NCI-H226 (cell line): ENCODE measurements at regions not wholly inside any gene's neighbourhood (a gene's known extent, or its start where the extent isn't known, plus 50 kb on each side); places are given as distances from the start of the nearest gene placed in this dataset.
"Not testable (repeated sequence)": the region's sequence is repeated elsewhere in the genome, so short reads cannot be mapped to it uniquely, and the experiment has no call there.

Experiments used
- DNase-seq: peaks from one replicate; pipeline ENCODE4 v3.0.0-alpha.2; 2015

DNA sequence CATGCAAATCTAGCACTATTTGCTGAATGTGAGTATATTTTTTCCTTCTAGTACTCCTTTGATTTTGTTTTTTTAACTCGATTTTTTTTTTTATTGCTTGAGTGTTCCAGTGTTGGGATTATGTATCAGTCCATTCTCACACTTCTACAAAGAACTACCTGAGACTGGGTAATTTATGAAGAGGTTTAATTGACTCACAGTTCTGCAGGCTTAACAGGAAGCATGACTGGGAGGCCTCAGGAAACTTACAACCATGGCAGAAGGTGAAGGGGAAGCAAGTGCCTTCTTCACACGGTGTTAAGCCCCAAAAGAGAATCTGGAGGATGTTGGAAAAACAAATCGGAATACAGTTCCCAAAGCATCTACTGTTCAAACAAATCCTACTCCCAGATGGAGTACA is 69.1 kb downstream of the ZNF518B start:
- DNase-seq: not testable (repeated sequence)

DNA sequence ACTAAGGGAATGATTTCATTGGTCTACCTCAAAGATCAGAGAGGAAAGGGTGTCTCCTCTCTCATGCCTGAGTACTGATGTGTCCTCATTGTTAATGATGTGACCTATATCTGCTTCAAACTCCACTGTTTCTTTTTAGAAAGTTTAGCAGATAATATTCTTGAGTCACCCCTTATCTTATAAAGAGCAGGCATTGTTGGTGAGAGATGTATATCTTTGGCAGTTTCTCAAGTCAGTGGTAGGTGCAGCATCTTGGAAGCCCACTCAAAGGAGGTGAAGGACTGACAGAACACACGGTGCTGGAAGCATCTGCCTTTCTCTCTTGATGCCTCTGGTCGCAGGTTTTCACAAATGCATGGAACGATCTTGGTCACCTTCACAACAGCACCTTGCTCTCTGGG is 71.2 kb downstream of the ZNF518B start:
- DNase-seq: no peak

DNA sequence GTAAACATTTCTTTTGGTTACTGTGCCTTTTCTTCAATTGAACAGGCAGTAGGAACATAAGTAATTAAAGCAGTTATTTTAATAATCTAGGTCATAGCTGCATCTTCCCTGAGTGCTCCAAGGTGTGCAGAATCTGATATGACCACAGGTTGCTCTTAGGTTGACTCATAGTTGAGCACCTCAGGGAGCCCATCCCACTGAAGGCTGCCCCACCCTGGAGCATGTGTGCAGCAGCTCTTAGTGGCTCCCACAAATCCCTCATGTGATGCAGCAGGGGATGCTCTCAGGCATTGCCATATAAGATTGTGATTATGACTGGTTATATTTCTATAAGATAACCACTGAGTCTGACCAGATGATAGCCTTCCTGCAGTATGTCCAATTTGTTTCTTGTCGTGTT is 72.3 kb downstream of the ZNF518B start:
- no peak for DNase-seq

DNA sequence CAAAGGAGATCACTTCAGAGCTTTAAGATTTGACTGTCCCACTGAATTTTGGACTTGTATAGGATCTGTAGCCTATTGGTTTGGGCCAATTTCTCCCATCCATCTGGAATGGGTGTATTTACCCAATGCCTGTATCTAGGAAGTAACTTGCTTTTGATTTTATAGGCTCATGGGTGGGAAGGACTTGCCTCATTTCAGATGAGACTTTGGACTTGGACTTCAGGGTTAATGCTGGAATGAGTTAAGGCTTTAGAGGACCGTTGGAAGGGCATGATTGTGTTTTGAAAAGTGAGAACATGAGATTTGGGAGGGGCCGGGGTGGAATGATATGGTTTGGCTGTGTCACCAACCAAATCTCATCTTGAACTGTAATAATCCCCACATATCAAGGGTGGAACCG is 73.8 kb downstream of the ZNF518B start:
- DNase-seq: no peak

DNA sequence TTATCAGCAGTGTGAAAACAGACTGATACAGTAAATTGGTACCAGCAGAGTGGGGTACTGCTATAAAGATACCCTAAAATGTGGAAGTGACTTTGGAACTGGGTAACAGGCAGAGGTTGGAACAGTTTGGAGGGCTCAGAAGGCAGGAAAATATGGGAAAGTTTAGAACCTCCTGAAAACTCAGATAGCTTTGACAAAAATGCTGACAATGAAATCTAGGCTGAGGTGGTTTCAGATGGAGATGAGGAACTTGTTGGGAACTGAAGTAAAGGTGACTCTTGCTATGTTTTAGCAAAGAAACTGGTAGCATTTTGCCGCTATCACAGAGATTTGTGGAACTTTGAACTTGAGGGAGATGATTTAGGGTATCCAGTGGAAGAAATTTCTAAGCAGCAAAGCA is 75.1 kb downstream of the ZNF518B start:
- DNase-seq: not testable (repeated sequence)

DNA sequence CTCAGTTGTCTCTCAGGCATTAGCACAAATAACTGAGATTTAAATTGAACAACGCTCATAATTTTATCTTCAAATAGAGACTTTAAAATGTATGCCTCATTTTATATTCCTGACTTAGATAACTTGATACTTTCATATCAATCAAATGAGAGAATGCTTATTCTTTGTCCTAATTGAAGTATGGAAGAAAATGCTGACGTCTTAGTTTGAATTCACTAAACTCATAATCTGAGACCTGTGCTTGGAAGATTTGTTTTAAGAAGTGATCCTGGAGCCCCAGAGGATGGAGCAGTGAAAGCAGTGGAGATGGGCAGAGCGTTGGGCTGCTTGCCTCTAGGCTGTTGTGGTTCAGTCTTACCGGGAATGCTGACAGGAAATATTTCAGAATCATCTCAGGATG is 76.1 kb downstream of the ZNF518B start:
- DNase-seq: no peak

DNA sequence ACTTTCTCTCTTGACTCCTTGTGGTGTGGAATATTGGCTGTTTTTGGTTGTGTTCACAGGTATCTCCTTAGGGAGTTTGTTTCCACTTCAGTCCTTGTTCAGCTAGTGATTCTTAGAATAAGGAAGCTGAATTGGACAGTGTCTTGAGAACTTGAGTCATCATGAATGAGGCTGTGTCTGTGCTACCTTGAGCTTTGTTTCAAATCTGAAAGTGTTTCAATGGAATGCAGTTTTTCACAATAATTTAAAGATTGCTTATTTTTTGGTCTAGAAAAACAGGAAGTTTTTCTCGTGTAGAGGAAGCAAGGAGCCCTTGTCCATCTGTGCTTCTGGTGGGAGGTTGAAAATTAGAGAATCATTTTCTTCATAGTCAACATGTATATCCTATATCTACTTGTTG is 76.5 kb downstream of the ZNF518B start:
- no peak for DNase-seq

DNA sequence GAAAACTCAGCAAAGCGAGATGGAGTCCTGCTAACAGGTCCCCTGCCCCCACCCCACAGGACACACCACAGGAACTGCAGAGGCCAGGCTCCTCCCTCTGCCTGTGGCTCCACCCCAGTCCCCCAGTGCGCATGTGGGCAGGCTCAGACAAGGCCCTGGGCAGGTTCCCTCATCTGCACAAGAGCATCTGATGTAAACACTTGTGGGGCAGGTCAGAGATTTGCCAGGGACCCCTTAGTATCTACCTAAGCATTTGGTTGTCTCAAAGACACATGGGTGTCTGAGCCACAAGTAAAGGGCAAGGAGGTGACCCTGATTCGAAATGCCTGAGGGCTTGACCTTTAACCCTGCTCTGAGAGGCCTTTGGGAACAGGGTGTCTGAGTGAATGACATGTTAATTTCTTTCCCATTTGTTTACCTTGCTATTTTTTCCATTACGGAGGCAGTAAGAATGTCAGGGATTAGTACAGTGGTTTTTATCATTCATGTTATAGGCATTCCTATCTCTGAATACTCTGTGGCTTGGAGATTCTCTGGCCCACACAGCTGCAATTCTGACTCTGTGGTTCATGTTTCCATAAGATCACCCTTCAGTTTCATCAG is 85.3 kb downstream of the ZNF518B start:
- DNase-seq: peak; percentile 49

DNA sequence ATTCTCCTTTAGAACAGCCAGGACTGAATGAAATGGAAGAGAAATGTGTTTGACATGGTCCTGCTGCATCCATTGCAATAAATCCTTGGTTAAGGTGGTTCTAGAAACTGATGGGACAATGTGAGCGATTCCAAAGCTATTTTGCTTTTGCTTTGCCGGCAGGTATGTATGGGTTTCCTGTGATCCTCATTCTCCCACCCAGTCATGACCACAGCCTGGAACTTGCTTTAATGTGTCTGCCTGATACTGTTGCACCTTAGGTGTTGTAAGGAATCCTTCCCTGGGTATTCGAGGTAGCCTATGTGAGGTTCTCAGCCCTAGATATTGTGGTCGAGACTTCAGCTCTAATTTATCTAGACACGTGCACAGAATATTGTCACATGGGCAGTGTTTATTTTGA is 86.1 kb downstream of the ZNF518B start:
- no peak for DNase-seq

DNA sequence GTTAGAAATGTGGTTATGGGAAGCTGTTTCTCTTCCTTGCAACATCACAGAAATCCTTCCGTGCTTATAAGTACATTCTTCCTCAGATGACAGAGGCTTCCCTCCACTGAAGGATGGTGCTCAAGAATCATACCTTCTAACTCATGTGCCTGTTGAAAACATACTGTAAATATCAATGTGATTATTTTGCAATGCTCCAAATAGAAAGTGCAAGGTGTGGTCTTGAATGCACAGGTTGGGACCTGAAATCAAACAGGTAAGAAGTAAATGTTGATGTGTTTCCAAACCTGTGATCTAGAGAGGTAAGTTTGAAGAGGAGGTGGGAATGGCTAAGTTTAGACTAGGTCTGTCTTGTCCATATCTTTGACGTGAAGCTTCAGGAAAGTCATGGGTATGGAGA is 87.7 kb downstream of the ZNF518B start:
- DNase-seq: no peak

DNA sequence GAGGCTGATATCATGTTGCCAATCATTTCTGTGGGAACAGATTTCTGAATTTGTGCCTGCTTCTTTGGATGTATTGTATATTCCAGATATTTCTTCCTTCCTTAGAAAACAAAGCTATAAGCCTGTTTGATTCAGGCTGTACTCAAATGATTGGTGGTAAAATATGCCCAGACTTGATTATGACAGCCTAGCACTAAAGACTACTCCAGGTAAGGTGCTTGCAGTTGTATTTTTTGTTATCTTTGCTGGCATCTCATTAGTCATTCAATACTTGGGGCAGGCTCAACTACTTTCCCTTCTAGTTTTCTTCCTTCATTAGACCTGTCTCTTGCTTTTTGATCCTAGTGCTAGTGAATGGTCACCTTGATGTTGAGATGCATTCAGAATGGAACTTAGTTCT is 90.6 kb downstream of the ZNF518B start:
- no peak for DNase-seq

DNA sequence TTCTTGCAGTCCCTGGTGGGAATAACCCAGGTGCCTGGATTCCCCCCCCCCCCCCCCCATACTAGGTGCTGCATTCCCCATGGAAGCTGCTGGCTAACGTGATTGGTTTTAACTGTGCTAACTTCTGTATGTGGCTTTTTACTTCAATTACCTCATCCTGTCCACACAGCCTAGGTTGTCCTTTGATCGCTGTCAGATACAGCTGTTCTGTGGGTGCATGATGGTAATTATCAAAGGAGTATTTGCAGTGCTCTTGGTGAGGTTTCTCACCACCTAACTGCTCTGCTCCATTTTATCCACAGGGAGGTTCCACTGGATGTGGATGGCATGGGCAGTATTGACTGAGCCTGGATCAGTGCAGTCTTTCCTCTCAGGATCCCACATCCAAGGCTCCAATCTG is 93.0 kb downstream of the ZNF518B start:
- no peak for DNase-seq

DNA sequence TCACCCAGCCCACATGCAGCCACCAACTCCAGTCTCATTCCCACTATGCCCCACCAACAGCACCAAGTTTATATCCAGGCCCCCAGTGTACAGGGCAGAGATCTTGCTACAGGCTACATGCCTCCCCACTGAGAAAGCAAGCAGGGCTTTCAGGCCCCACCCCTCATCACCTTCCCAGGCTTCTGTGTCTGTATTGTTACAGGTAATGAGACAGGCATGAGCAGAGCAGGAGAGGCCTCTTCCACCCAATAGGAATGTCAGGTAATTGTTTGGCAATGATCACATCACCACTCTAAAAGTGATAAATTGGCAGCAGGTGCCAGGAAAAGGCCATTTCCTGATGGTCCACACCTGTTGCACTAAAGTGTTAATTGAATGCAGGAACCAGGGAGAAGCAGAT is 102.5 kb downstream of the ZNF518B start:
- DNase-seq: no peak

DNA sequence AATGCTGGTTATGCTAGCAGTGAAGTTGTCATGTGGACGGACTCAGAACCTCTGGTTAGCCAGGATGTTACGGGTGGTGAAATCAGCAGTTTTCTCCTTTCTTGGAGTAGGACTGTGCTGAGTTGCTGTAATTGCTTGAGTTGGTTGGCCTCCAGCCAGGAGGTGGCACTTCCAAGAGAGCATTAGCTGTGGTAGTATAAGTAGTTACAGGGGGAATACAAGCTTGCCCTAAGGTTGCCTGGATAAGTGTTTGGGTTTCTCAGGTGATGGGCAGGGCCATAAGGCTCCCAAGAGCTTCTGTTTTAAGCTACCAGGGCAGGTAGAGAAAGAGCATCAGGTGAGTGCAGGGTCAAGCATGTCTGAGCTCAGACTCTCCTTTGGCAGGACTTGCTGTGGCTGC is 103.0 kb downstream of the ZNF518B start:
- no peak for DNase-seq

DNA sequence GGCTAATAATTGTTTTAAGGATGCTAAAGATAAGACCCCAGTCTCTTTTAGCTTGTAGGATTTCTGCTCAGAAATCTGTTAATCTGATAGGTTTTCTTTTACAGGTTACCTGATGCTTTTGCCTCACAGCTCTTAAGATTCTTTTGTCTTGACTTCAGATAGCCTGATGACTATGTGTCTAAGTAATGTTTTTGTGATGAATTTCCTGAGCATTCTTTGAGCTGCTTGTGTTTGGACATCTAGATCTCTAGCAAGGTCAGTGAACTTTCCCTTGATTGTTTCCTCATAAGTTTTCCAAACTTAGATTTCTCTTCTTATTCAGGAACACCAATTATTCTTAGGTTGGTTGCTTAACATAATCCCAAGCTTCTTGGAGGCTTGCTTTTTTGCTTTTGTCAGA is 104.1 kb downstream of the ZNF518B start:
- DNase-seq: no peak

DNA sequence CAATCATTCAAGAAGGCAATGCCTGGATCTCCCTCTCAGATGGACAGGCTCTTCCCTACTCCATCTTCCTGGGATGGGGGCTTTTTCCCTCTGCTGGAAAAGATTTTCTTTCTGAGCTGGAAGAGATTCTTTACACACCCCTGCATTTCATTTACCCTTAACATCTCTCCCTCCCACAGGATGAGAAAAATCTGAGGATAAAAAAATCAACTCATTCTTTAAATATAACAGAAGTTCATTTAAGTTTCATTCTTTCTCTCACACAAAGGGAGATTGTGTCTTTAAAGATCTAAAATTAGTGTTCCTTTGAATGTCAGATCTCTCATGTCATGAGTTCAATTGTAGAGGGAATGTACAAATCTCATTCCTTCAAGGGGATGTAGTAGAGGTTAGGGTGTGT is 109.0 kb downstream of the ZNF518B start:
- DNase-seq: no peak

DNA sequence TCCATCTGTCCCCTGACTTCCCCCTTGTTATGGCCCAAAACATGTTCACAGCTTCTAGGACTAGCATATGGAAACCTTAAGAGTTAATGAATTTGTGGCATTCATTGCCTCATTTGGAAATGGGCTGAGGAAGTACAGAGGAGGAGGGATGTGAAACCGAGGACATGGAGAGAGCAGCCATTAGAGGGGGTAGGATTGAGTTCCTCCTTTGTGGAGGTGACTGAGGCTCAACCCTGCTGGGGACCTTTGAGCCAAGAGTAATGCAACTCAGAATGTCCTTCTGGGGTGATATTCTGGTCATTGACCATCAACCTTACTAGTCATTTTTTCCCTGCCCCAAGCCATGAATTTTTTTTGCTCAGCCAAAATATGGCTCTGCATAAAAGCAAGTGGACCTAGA is 109.4 kb downstream of the ZNF518B start:
- no peak for DNase-seq

DNA sequence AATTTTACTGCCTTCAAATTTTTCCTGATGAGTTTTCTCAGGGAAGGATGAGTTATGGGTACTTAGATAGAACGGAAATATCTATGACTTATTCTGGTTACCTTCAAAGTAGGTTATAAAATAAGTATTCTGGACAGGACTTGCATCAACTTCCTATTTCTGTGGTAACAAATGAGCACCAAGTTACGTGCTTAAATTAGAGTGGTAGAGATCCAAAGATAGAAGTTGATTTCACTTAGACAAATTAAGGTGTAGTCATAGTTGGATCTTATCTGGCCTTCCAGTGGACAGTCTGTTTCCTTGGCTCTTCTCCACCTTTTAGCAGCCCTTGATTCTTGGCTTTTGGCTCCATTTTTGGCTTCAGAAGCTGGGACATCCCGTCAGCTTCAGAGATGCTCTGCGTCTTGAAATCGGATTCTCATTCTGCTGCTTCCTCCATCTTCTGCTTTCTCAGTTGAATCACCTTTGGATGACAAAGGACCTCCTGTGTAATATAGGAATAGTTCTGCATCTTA is 109.9 kb downstream of the ZNF518B start:
- DNase-seq: no peak

DNA sequence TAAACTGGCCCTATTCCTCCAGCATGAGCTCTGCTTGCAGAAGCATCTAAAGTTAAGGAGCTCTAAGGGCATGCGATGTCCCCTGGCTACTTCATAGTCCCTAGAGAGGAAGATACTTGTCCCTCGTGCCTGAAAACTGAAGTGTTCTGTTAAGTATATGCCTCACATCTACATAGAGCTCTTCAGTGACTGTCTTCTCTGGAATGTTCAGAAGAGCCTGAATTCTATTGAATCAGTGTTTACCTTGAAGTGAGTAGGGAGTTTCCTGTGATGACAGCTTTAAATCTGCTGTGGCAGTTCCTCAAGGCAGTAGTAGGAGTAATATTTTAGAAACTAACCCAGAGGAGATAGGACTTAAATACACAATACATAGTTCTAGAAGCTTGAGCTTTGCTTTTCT is 111.2 kb downstream of the ZNF518B start:
- DNase-seq: peak; percentile 69

DNA sequence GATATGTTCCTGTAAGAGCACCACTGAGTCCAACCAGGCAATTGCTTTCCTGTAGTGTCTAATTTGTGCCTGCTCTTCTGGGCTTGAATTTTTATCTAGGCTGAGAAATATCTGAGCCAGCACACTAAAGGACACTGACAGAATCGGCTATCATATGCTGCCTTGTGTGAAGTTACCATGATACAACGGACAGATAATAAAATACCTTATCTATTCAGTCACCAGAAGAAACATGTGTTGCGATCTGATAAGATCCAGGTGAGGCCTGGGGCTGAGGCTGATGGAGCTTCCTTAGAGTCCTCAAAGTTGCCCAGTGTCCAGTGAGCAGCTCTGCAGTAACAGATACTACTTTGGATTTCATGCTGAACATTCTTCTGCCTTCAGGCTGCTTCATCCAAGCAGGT is 111.8 kb downstream of the ZNF518B start:
- DNase-seq: no peak

DNA sequence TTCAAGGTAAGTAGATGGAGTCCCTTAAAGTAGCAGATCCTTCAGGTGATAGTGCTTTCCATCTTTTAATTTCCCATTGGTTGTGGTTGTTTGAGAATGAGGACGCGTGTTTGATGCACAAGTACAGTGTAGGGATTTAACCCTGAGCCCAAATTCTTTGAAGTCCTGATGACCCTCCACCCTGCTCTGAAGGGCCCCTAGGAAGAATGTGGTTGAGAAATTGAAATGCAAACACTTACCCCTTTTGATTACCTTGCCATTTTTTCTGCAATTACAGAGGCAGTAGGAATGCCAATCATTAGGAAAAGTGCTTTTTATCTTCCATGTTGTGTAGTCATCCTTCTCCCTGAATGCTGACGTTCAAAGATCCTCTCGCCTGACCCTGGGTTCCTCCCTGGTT is 112.4 kb downstream of the ZNF518B start:
- DNase-seq: no peak

DNA sequence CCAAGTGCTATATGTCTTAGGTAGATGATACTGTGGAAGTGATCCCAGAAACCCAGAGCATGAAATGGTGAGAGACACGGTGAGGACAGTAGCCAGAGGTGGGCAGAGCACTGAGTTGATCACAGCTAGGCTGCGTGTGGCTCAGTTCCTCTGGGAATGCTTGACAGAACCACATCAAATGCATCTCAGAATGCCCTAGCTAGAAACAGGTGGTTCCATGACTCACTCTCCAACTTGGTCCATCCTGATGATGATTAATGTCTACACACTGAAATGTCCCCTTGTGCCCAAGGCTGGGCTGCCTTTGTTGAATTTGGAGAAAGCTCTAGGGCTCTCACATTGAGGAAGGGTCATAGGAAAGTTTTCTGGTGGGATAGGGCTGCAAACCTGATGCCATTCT is 113.6 kb downstream of the ZNF518B start:
- no peak for DNase-seq

DNA sequence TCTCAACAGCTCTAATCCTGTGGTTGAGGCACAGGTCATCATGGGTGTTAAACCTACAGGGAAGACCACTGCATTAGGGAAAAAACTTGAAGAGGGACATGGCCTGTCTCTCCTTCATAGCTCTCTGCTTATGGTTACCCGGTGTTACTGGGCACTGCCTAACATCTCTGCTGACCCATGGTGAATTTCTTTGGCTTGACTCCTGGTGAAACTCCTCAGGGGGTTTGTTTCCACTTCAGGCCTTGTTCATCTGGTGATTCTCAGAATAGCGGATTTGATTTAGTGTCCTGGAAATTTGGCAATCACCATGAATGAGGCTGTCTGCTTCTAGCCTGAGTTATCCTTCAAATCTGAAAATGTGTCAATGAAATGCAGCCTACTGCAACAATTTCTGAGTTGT is 114.4 kb downstream of the ZNF518B start:
- DNase-seq: no peak

DNA sequence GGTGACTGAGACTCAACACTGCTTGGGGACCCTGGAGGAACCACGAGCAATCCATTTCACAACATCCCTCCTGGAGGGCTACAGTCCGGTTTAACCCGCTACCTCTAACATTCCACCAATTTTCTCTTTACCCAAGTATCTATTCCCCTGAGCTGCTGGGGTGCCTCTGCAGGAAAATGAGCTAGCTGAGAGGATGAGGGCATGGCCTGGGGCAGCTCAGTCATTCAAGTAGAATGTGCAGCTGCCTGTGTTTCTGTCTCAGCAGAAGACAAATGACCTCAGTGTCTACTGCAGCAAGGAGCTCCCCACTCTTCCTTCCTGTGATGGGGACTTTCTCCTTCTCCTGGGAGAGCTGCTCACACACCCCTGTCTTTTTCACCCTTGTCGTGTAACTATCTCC is 120.8 kb downstream of the ZNF518B start:
- DNase-seq: peak; percentile 77

DNA sequence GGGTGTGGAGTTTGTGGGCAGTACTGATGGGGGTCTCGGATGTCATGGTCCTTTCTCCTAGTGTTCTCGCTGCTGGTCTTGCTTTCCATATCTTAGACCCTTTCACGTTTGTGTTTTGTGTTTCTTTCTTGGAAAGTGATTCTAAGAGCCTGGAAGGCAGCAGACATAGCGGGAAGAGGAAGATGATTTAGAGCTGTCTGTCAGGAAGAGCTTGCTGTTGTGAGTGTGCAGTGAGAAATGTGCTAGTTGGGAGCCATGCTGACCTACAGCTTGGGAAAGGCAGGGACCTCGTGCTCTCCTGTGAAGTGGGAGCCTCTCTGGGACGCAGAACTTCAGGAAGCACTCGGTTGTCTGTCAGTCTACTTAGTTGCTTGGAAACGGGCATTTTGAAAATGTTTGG is 122.2 kb downstream of the ZNF518B start:
- DNase-seq: no peak
